ENCODE measurements at regions not wholly inside any gene's neighbourhood (a gene's known extent, or its start where the extent isn't known, plus 50 kb on each side); places are given as distances from the start of the nearest gene placed in this dataset.

- TF ChIP-seq, protein P1, sequence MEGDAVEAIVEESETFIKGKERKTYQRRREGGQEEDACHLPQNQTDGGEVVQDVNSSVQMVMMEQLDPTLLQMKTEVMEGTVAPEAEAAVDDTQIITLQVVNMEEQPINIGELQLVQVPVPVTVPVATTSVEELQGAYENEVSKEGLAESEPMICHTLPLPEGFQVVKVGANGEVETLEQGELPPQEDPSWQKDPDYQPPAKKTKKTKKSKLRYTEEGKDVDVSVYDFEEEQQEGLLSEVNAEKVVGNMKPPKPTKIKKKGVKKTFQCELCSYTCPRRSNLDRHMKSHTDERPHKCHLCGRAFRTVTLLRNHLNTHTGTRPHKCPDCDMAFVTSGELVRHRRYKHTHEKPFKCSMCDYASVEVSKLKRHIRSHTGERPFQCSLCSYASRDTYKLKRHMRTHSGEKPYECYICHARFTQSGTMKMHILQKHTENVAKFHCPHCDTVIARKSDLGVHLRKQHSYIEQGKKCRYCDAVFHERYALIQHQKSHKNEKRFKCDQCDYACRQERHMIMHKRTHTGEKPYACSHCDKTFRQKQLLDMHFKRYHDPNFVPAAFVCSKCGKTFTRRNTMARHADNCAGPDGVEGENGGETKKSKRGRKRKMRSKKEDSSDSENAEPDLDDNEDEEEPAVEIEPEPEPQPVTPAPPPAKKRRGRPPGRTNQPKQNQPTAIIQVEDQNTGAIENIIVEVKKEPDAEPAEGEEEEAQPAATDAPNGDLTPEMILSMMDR (IDR thresholded peaks at IDR 0.05; ENCODE audit: low read depth, low read length) = no peak
- H3K4me3 ChIP-seq (ENCODE audit: low read depth, low read length) = no peak overlapping the region
- in situ Hi-C loops (cut with HindIII; ENCODE audit: low sequenced_read_pairs) = no loop called here
- no peak for DNase-seq (ENCODE audit: low read depth, low spot score)
Observed at GRCh38 chr1:187624812-187625545, 796.2 kb downstream of the PLA2G4A start.

DNA sequence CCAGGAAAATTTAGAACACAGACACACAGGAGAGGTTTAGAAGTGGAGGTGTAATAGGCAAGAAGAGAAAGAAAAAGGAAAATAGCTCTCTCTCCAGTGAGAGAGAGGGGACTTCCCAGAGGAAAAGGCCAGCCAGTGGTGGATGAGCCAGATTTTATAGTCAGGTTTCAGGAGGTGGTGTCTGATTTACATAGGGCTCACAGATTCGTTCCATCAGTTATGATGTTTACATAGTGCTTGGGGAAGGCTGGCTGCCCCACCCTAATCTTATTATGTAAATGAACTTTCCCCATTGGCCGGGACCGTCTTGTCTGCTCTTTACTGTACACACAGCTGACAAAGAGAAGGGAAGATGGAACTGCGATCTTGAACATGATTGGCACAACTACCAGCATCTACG is 797.3 kb downstream of the PLA2G4A start:
- TF ChIP-seq, protein P1 (IDR thresholded peaks at IDR 0.05; ENCODE audit: low read depth, low read length) = no peak
- H3K4me3 ChIP-seq (ENCODE audit: low read depth, low read length) = no peak overlapping the region
- DNase-seq (ENCODE audit: low read depth, low spot score) = no peak
- in situ Hi-C loops (cut with HindIII; ENCODE audit: low sequenced_read_pairs) = no loop called here

GRCh38 chr1:187627516-187627915 is 798.8 kb downstream of the PLA2G4A start:
- in situ Hi-C loops (cut with HindIII; ENCODE audit: low sequenced_read_pairs) = no loop called here
- no peak overlapping the region for H3K4me3 ChIP-seq (ENCODE audit: low read depth, low read length)
- no peak for DNase-seq (ENCODE audit: low read depth, low spot score)
- TF ChIP-seq, protein P1 (IDR thresholded peaks at IDR 0.05; ENCODE audit: low read depth, low read length) = no peak

DNA sequence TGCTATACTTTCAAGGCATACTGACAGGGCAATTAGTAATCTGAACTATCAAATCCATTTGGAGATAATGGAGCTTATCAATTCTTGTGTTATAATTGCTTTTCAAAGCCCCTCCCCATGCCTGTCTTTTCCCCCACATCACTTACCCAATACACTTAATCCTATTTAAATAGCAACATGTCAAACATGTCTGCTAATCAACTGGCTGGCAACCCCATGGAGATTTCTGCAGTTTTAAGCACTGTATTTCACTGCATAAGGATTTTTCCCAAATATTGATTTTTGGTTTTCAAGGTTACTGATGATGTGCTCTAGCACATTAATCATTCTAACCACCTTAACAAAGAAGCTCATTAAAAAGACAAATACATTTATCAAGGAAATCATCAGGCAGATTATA is 800.3 kb downstream of the PLA2G4A start:
- DNase-seq (ENCODE audit: low read depth, low spot score) = no peak
- H3K4me3 ChIP-seq (ENCODE audit: low read depth, low read length) = no peak overlapping the region
- TF ChIP-seq, protein P1 (IDR thresholded peaks at IDR 0.05; ENCODE audit: low read depth, low read length) = no peak
- in situ Hi-C loops (cut with HindIII; ENCODE audit: low sequenced_read_pairs) = no loop called here

- in situ Hi-C loops (cut with HindIII; ENCODE audit: low sequenced_read_pairs) = no loop called here
- TF ChIP-seq, protein P1 (IDR thresholded peaks at IDR 0.05; ENCODE audit: low read depth, low read length) = no peak
- no peak overlapping the region for H3K4me3 ChIP-seq (ENCODE audit: low read depth, low read length)
- DNase-seq (ENCODE audit: low read depth, low spot score) = no peak
Observed at GRCh38 chr1:187630653-187631380, 802.1 kb downstream of the PLA2G4A start.

DNA sequence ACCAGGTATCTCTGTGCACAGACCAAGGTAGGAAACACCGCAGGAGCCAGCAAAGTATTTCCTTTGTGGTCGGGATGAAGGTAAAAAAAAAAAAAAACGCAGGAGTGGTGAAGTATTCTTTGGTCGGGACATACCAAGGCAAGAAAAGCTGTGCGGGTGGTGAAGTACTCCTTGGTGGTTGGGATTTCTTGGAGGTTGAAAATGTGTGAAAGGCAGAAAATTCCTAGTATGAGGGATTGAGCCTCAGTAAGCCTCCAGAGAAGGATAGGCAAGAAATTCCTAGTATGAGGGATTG is 802.6 kb downstream of the PLA2G4A start:
- TF ChIP-seq, protein P1 (IDR thresholded peaks at IDR 0.05; ENCODE audit: low read depth, low read length) = no peak
- in situ Hi-C loops (cut with HindIII; ENCODE audit: low sequenced_read_pairs) = no loop called here
- DNase-seq (ENCODE audit: low read depth, low spot score) = no peak

More for the DNA sequence above, 802.6 kb downstream of the PLA2G4A start:
- no peak overlapping the region for H3K4me3 ChIP-seq (ENCODE audit: low read depth, low read length)

All from astrocyte of the spinal cord (primary cell).